Transverse colon (tissue), 3 donors: ENCODE measurements at regions not wholly inside any gene's neighbourhood (a gene's known extent, or its start where the extent isn't known, plus 50 kb on each side); places are given as distances from the start of the nearest gene placed in this dataset.

Source experiments
- CTCF ChIP-seq, 5 experiments: fragments of 200-600 bp in 3 of 5; fragments of 450-650 bp in 2 of 5; sonication (generic) in 3 of 5; IDR thresholded peaks; 1 replicate in 2 of 5; 2 replicates in 3 of 5; pipeline ENCODE4 v1.5.1; 2016 to 2017; ENCODE audit warnings: antibody characterized with exemption in 5 of 5, inconsistent platforms in 3 of 5, mild to moderate bottlenecking in 2 of 5, moderate library complexity in 1 of 5
- EP300 ChIP-seq: sonication (generic); formaldehyde crosslinking; IDR thresholded peaks from one replicate; pipeline ENCODE4 v1.6.1; 2017; ENCODE audit warnings: antibody characterized with exemption, low read depth
- POLR2A ChIP-seq: fragments of 450-650 bp; IDR thresholded peaks from one replicate; pipeline ENCODE4 v1.6.1; 2016; ENCODE audit warnings: antibody characterized with exemption, mild to moderate bottlenecking, moderate library complexity

- TF ChIP-seq POLR2A (no peak), EP300 (no peak), CTCF (IDR thresholded peaks at IDR 0.05) (no peak)
Measured at GRCh38 chr18:61129001-61129400, 204.2 kb upstream of the CDH20 start.
